Prostate gland (tissue), 2 donors: ENCODE measurements at regions not wholly inside any gene's neighbourhood (a gene's known extent, or its start where the extent isn't known, plus 50 kb on each side); places are given as distances from the start of the nearest gene placed in this dataset.
"Not testable (repeated sequence)": the region's sequence is repeated elsewhere in the genome, so short reads cannot be mapped to it uniquely, and the experiment has no call there.

Experiments used
- POLR2AphosphoS5 ChIP-seq: sonication (generic); formaldehyde crosslinking; IDR thresholded peaks from one replicate; pipeline ENCODE4 v1.6.1; 2017; ENCODE audit warnings: antibody characterized with exemption
- TF ChIP-seq, protein P1 (sequence below), 4 experiments: fragments of 200-600 bp in 2 of 4; fragments of 450-650 bp in 2 of 4; sonication (generic) in 2 of 4; IDR thresholded peaks; 1 replicate in 3 of 4; 2 replicates in 1 of 4; pipeline ENCODE4 v1.5.1; 2016 to 2019; ENCODE audit warnings: antibody characterized with exemption in 4 of 4, mild to moderate bottlenecking in 2 of 4, moderate library complexity in 2 of 4

DNA sequence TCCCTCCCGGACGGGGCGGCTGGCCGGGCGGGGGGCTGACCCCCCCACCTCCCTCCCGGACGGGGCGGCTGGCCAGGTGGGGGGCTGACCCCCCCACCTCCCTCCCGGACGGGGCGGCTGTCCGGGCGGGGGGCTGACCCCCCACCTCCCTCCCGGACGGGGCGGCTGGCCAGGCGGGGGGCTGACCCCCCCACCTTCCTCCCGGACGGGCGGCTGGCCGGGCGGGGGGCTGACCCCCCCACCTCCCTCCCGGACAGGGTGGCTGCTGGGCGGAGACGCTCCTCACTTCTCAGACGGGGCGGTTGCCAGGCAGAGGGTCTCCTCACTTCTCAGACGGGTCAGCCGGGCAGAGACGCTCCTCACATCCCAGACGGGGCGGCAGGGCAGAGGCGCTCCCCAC is 168.5 kb upstream of the SPRED2 start:
- not testable (repeated sequence) for TF ChIP-seq POLR2AphosphoS5
- TF ChIP-seq, protein P1, sequence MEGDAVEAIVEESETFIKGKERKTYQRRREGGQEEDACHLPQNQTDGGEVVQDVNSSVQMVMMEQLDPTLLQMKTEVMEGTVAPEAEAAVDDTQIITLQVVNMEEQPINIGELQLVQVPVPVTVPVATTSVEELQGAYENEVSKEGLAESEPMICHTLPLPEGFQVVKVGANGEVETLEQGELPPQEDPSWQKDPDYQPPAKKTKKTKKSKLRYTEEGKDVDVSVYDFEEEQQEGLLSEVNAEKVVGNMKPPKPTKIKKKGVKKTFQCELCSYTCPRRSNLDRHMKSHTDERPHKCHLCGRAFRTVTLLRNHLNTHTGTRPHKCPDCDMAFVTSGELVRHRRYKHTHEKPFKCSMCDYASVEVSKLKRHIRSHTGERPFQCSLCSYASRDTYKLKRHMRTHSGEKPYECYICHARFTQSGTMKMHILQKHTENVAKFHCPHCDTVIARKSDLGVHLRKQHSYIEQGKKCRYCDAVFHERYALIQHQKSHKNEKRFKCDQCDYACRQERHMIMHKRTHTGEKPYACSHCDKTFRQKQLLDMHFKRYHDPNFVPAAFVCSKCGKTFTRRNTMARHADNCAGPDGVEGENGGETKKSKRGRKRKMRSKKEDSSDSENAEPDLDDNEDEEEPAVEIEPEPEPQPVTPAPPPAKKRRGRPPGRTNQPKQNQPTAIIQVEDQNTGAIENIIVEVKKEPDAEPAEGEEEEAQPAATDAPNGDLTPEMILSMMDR (IDR thresholded peaks at IDR 0.05), result not testable (repeated sequence)
